OCI-LY1 (cell line): ENCODE measurements at regions not wholly inside any gene's neighbourhood (a gene's known extent, or its start where the extent isn't known, plus 50 kb on each side); places are given as distances from the start of the nearest gene placed in this dataset.

Source experiments
- H2AFZ ChIP-seq: fragments of 200-600 bp; sonication (generic), shearing (Covaris generic); 2 replicates; pipeline ENCODE4 v1.6.0; 2014; ENCODE audit warnings: antibody characterized with exemption, mild to moderate bottlenecking, low read length
- H3F3A ChIP-seq: fragments of 200-600 bp; sonication (generic), shearing (Covaris generic); 2 replicates; pipeline ENCODE4 v1.6.0; 2014; ENCODE audit warnings: mild to moderate bottlenecking, antibody characterized with exemption, low read length, moderate library complexity; ENCODE audit not compliant: insufficient read depth
- H3K27ac ChIP-seq: fragments of 200-600 bp; sonication (generic); 2 replicates; pipeline ENCODE4 v1.5.1; 2014; ENCODE audit warnings: low read length, mixed run types, mild to moderate bottlenecking, low read depth; ENCODE audit not compliant: poor library complexity, severe bottlenecking
- H3K27me3 ChIP-seq: fragments of 200-600 bp; sonication (generic); 2 replicates; pipeline ENCODE4 v1.6.0; 2014; ENCODE audit warnings: antibody characterized with exemption, mild to moderate bottlenecking, low read length, moderate library complexity; ENCODE audit not compliant: insufficient read depth
- H3K36me3 ChIP-seq: fragments of 200-600 bp; sonication (generic); 2 replicates; pipeline ENCODE4 v1.6.1; 2014; ENCODE audit warnings: mild to moderate bottlenecking, antibody characterized with exemption, low read length, moderate library complexity, mixed read lengths; ENCODE audit not compliant: insufficient read depth
- H3K4me1 ChIP-seq: fragments of 200-600 bp; sonication (generic); 2 replicates; pipeline ENCODE4 v1.5.1; 2014; ENCODE audit warnings: mild to moderate bottlenecking, low read length, moderate library complexity; ENCODE audit not compliant: insufficient read depth, severe bottlenecking
- H3K4me2 ChIP-seq: fragments of 200-600 bp; sonication (generic), shearing (Covaris generic); 2 replicates; pipeline ENCODE4 v1.6.1; 2014; ENCODE audit warnings: low read length
- H3K4me3 ChIP-seq: fragments of 200-600 bp; sonication (generic); 2 replicates; pipeline ENCODE4 v1.5.1; 2014; ENCODE audit warnings: low read length, low read depth, mild to moderate bottlenecking, mixed read lengths; ENCODE audit not compliant: poor library complexity, severe bottlenecking
- H3K79me2 ChIP-seq: fragments of 200-600 bp; shearing (Covaris generic); 2 replicates; pipeline ENCODE4 v1.6.1; 2016; ENCODE audit warnings: mixed run types, low read length, mixed read lengths; ENCODE audit not compliant: insufficient read depth
- H3K9ac ChIP-seq: fragments of 200-600 bp; sonication (generic), shearing (Covaris generic); 2 replicates; pipeline ENCODE4 v1.6.1; 2014; ENCODE audit warnings: mild to moderate bottlenecking, low read length, mixed read lengths
- H3K9me2 ChIP-seq: fragments of 200-600 bp; sonication (generic), shearing (Covaris generic); 2 replicates; pipeline ENCODE4 v1.6.1; 2014; ENCODE audit warnings: low read depth, mild to moderate bottlenecking, low read length, mixed read lengths
- H3K9me3 ChIP-seq: fragments of 200-600 bp; shearing (Covaris generic); 2 replicates; pipeline ENCODE4 v1.6.1; 2014; ENCODE audit warnings: low read length, mixed read lengths
- H4K20me1 ChIP-seq: fragments of 200-600 bp; sonication (generic), shearing (Covaris generic); 2 replicates; pipeline ENCODE4 v1.6.0; 2016; ENCODE audit warnings: mild to moderate bottlenecking, low read length; ENCODE audit not compliant: insufficient read depth
- EZH2 ChIP-seq: fragments of 200-600 bp; sonication (generic), shearing (Covaris generic); IDR thresholded peaks from 2 replicates; pipeline ENCODE4 v1.8.0; 2017; ENCODE audit warnings: borderline replicate concordance, mixed run types, mild to moderate bottlenecking, antibody characterized with exemption, low read length, moderate library complexity, mixed read lengths
- TF ChIP-seq, protein P1 (sequence below): fragments of 200-600 bp; sonication (generic), shearing (Covaris generic); IDR thresholded peaks from 2 replicates; pipeline ENCODE4 v1.5.1; 2017; ENCODE audit warnings: mild to moderate bottlenecking, antibody characterized with exemption, low read length, moderate library complexity, mixed read lengths

DNA sequence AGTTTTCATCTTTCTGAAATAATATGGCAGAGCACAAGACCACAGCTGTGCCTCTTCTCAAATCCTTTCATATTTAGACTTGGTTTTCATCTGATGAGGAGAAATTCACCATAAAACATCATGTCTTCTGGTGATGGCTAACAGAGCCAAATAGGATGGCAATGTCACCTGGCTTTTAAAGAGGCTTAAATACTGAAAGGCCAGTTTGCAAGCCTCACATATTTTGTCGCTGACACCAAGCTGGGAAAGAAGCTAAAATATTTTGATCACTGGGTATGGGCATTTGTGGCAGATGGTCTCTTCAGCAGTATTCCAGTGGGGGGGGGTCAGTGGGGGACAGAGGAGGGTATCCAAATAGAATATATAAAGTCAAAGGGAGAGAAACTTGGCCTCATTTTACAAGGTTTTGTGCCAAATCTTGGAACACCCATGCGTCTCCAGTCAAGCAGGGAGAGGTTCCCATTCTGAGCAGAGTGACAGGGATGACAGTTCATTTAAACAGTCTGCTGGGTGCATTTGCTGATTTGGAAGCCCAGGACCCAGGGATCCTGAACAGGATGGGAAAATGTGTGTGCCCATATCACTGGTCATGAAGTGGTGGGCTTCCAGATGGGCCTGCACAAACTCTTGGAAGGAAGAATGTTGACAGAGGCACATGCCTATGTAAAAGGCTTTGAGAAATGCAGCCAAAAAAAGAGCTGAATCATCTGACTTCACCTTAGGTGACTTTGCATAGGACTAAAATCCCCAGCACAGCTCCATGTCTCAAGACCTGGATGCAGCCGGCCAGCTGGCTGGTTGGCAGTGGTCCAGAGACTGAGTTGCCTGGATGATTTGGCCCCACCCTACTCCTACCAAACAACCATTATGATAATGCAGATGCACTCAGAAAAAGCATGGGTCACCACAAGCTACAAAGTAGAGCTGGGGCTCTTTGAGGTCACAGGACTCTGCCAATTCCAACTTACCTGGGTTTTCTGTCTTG, 484.4 kb upstream of the NR3C2 start:
- Histone ChIP-seq H3K27ac (no peak overlapping the region), H3K79me2 (no peaks in the 10 kb centered on the region), H3K4me3 (no peak overlapping the region), H2AFZ (no peak overlapping the region), H3K27me3 (no peaks in the 10 kb centered on the region), H3K9me3 (no peaks in the 10 kb centered on the region), H3F3A (no peaks in the 10 kb centered on the region), H3K9ac (no peak overlapping the region), H3K4me1 (no peaks in the 10 kb centered on the region), H4K20me1 (no peaks in the 10 kb centered on the region), H3K36me3 (no peaks in the 10 kb centered on the region), H3K4me2 (no peak overlapping the region), H3K9me2 (no peaks in the 10 kb centered on the region)
- TF ChIP-seq, protein P1, sequence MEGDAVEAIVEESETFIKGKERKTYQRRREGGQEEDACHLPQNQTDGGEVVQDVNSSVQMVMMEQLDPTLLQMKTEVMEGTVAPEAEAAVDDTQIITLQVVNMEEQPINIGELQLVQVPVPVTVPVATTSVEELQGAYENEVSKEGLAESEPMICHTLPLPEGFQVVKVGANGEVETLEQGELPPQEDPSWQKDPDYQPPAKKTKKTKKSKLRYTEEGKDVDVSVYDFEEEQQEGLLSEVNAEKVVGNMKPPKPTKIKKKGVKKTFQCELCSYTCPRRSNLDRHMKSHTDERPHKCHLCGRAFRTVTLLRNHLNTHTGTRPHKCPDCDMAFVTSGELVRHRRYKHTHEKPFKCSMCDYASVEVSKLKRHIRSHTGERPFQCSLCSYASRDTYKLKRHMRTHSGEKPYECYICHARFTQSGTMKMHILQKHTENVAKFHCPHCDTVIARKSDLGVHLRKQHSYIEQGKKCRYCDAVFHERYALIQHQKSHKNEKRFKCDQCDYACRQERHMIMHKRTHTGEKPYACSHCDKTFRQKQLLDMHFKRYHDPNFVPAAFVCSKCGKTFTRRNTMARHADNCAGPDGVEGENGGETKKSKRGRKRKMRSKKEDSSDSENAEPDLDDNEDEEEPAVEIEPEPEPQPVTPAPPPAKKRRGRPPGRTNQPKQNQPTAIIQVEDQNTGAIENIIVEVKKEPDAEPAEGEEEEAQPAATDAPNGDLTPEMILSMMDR, result no peak
- TF ChIP-seq EZH2, result no peak

DNA sequence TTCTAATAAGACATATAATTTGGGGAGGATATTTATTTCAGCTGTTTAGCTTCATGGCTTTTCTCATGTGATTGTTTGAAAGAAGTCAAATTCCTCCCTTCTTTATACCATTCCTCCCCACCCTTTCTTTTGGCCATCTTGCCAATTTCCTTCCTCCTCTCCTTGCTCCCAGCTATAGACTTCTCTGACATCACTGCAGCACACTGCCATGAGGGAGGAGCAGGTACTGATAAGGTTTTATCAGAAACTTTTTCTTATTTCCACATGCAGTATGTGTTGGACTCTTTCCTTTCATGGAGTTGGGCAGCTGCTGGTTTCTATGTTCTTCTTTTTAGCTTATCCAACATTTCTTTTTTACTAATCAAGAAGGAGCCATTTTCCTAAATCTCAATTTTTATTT, 481.7 kb upstream of the NR3C2 start:
- H3K27me3 ChIP-seq, result no peaks in the 10 kb centered on the region
- H3F3A ChIP-seq, result no peaks in the 10 kb centered on the region
- no peaks in the 10 kb centered on the region for H3K36me3 ChIP-seq
- no peak overlapping the region for H2AFZ ChIP-seq
- no peaks in the 10 kb centered on the region for H3K9me3 ChIP-seq
- H3K4me2 ChIP-seq, result no peak overlapping the region
- no peak overlapping the region for H3K9ac ChIP-seq
- H3K9me2 ChIP-seq, result no peaks in the 10 kb centered on the region
- no peaks in the 10 kb centered on the region for H3K4me1 ChIP-seq
- TF ChIP-seq, protein P1, result no peak
- no peak for TF ChIP-seq EZH2
- H3K4me3 ChIP-seq, result no peak overlapping the region
- H4K20me1 ChIP-seq, result no peaks in the 10 kb centered on the region
- no peak overlapping the region for H3K27ac ChIP-seq
- H3K79me2 ChIP-seq, result no peaks in the 10 kb centered on the region

DNA sequence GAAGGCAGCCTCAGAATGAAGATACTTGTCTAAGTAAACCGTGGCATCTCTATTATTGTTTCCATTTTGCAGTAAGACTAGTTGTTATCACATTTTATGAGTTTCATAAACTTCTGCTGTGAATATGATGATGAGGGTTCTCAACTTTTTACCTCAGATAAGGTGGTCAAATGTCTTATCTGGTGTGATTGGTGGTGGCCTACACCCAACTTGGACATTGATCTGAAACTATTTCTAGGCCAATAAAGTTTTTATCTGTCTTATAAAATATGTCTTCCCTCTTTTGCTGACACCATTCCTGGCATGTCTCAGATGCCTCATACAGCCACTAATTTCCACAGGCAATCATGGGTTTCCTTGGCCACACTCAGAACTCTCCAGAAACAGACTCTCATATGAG, 480.3 kb upstream of the NR3C2 start:
- no peaks in the 10 kb centered on the region for H3K9me2 ChIP-seq
- H3K4me2 ChIP-seq, result no peak overlapping the region
- TF ChIP-seq, protein P1, result no peak
- TF ChIP-seq EZH2, result no peak
- H2AFZ ChIP-seq, result no peak overlapping the region
- no peaks in the 10 kb centered on the region for H3K27me3 ChIP-seq
- H3F3A ChIP-seq, result no peaks in the 10 kb centered on the region
- no peaks in the 10 kb centered on the region for H3K79me2 ChIP-seq
- no peak overlapping the region for H3K27ac ChIP-seq
- H3K4me3 ChIP-seq, result no peak overlapping the region
- H3K9me3 ChIP-seq, result no peaks in the 10 kb centered on the region
- H4K20me1 ChIP-seq, result no peaks in the 10 kb centered on the region
- H3K4me1 ChIP-seq, result no peaks in the 10 kb centered on the region
- H3K36me3 ChIP-seq, result no peaks in the 10 kb centered on the region
- H3K9ac ChIP-seq, result no peak overlapping the region
